GM19025 (cell line): ENCODE measurements at regions not wholly inside any gene's neighbourhood (a gene's known extent, or its start where the extent isn't known, plus 50 kb on each side); places are given as distances from the start of the nearest gene placed in this dataset.

Source experiments
- ATAC-seq: cut with Tn5 transposase; IDR thresholded peaks from one replicate; pipeline ENCODE4 v1.9.1; 2021; ENCODE audit warnings: mild to moderate bottlenecking, low read depth, moderate library complexity; ENCODE audit not compliant: unreplicated experiment

GRCh38 chr9:86893811-86894490, 53.4 kb downstream of the GAS1 start:
- ATAC-seq = no peak

- no peak for ATAC-seq
Measured at GRCh38 chr9:86892576-86892975, 54.7 kb downstream of the GAS1 start.

- no peak for ATAC-seq
Measured at GRCh38 chr9:86891886-86892437, 55.3 kb downstream of the GAS1 start.

- ATAC-seq = no peak
Measured at GRCh38 chr9:86891091-86891490, 56.2 kb downstream of the GAS1 start.

GRCh38 chr9:86885232-86885631, 62.1 kb downstream of the GAS1 start:
- no peak for ATAC-seq

- ATAC-seq = no peak
Measured at GRCh38 chr9:86876621-86877196, 70.6 kb downstream of the GAS1 start.

- ATAC-seq = no peak
Measured at GRCh38 chr9:86868616-86869015, 78.7 kb downstream of the GAS1 start.

GRCh38 chr9:86867804-86868313, 79.4 kb downstream of the GAS1 start:
- ATAC-seq = no peak

GRCh38 chr9:86865952-86866351, 81.4 kb downstream of the GAS1 start:
- no peak for ATAC-seq

- no peak for ATAC-seq
Measured at GRCh38 chr9:86860006-86860405, 87.3 kb downstream of the GAS1 start.

- no peak for ATAC-seq
Measured at GRCh38 chr9:86859056-86859455, 88.2 kb downstream of the GAS1 start.

- ATAC-seq = no peak
Measured at GRCh38 chr9:86858009-86858408, 89.3 kb downstream of the GAS1 start.

GRCh38 chr9:86856259-86856658, 91.0 kb downstream of the GAS1 start:
- no peak for ATAC-seq

GRCh38 chr9:86854898-86855523, 92.3 kb downstream of the GAS1 start:
- no peak for ATAC-seq

GRCh38 chr9:86846656-86847055, 100.7 kb downstream of the GAS1 start:
- no peak for ATAC-seq

- ATAC-seq = no peak
Measured at GRCh38 chr9:86843206-86843605, 104.1 kb downstream of the GAS1 start.

GRCh38 chr9:86842573-86842972, 104.7 kb downstream of the GAS1 start:
- no peak for ATAC-seq

- no peak for ATAC-seq
Measured at GRCh38 chr9:86839522-86839921, 107.8 kb downstream of the GAS1 start.

- ATAC-seq = no peak
Measured at GRCh38 chr9:86838519-86839497, 108.5 kb downstream of the GAS1 start.

- no peak for ATAC-seq
Measured at GRCh38 chr9:86837345-86837744, 110.0 kb downstream of the GAS1 start.
